ENCODE measurements at regions not wholly inside any gene's neighbourhood (a gene's known extent, or its start where the extent isn't known, plus 50 kb on each side); places are given as distances from the start of the nearest gene placed in this dataset.
"Not testable (repeated sequence)": the region's sequence is repeated elsewhere in the genome, so short reads cannot be mapped to it uniquely, and the experiment has no call there.

DNA sequence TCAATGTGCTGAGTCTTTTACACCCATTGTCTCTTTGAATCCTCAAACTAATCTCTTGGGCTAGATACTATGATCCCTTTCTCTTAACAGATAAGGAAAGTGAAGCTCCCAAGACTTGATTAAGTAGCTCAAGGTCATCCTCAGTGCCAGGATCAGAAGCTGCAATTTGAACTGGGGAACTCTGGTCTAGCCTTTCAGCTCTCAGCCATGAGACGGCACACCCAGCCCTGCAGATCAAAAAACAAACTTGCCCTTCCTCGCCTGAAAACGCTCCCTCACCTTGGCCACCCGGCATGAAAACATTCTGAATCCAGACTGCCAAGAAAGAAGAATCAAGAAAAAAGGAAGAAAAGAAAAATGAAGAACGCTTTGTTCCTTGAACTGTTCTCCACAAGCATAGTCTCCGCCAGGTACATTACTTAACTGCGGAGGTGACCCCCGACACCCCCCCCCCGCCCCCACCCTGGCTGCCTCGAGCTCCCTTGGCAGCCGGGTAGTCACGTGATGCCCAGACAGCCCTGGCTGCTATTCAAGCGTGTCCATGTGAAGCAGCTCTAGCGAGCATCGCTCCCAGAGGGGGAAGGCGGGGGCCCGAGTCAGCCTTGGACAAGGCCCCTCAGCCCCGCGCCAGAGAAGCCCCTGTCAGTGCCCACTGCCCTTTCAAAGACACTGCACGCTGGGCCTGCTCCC is 451.2 kb downstream of the MIAT start:
- intact Hi-C loops (cut with DNase I; ENCODE audit: low total_unique reads): no loop called here
- H3K36me3 ChIP-seq: no peaks in the 10 kb centered on the region
- no peaks in the 10 kb centered on the region for H3K27me3 ChIP-seq
- DNase-seq: peak; percentile 39 to 79
- no peak overlapping the region for H3K4me3 ChIP-seq
- peaks cover 23 to 73% (median 42%) of the 10 kb centered on the region in 4 donors for H3K4me1 ChIP-seq
- H3K9me3 ChIP-seq: no peaks in the 10 kb centered on the region
- WGBS, 5 donors: 13 to 37% (median 24%) methylated on average over 16 to 20 of the region's 20 CpGs
- TF ChIP-seq EP300 (IDR thresholded peaks at IDR 0.05): no peak
- peak in 2 of 3 donors; percentile 1 to 52 for TF ChIP-seq POLR2AphosphoS5 (IDR thresholded peaks at IDR 0.05)
- peak overlapping the region in 4 of 5 donors; percentile 39 to 78 (median 57) for H3K27ac ChIP-seq

GRCh38 chr22:27109406-27109805 is 452.0 kb downstream of the MIAT start:
- H3K27me3 ChIP-seq; intact Hi-C loops (cut with DNase I; ENCODE audit: low total_unique reads); H3K9me3 ChIP-seq; H3K4me3 ChIP-seq; DNase-seq; H3K36me3 ChIP-seq: not testable (repeated sequence)
- 77 to 84% (median 84%) methylated on average over 2 of the region's 2 CpGs for WGBS, 5 donors
- peak overlapping the region in 2 of 5 donors; percentile 64 to 78 for H3K27ac ChIP-seq
- H3K4me1 ChIP-seq: peaks cover 23 to 74% (median 44%) of the 10 kb centered on the region in 4 donors

GRCh38 chr22:27110665-27111451 is 453.5 kb downstream of the MIAT start:
- no peak for TF ChIP-seq CTCF (IDR thresholded peaks at IDR 0.05)
- TF ChIP-seq EP300 (IDR thresholded peaks at IDR 0.05): no peak
- no peak for TF ChIP-seq POLR2AphosphoS5 (IDR thresholded peaks at IDR 0.05)
- TF ChIP-seq POLR2A (IDR thresholded peaks at IDR 0.05): no peak
- 39 to 57% (median 46%) methylated on average over 12 of the region's 12 CpGs for WGBS, 5 donors
- DNase-seq: peak in 1 of 2 donors; percentile 63
- Histone ChIP-seq H3K4me3 (no peak overlapping the region), H3K9me3 (no peaks in the 10 kb centered on the region), H3K36me3 (no peaks in the 10 kb centered on the region), H3K27ac (no peak overlapping the region), H3K27me3 (no peaks in the 10 kb centered on the region), H3K4me1 (peaks cover 23 to 80% (median 47%) of the 10 kb centered on the region in 4 donors)
- intact Hi-C loops (cut with DNase I; ENCODE audit: low total_unique reads): no loop called here

DNA sequence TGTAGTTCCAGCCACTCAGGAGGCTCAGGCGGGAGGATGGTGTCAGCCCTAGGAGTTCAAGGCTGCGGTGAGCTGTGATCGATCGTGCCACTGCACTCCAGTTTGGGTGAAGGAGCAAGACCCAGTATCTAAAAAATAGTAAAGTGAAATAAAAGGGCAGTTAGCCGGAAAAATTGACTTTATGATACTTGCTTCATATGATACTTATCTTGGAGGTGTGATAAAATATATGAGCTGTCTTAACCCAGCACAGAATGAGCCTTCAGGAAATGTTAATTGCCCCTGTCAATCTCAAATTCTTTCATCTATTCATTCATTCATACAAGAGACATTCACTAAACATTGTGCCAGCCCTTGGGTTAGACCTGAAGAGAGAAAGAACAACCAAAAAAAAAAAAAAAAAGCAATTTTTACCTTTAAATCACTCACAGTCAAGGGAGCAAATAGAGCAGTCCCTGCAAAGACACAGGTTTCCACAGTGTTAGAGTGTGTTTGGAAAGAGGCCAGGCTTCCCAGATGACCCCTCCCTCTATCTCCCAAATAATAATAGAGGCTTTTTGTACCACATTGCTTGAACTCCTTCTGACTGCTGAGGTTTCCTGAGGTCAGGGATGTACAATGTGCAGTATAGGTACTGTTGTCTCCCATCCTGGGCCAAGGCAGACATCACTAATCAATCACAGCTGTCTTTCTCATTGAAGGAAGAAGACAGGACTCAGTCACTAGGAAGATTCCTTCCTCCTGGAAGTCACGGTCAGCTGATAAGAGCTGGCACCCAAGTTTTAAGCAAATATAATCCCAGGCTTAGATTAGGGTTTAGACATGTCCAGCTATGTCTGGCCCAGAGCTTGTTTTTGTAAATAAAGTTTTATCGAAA is 454.6 kb downstream of the MIAT start:
- no peak overlapping the region for H3K27ac ChIP-seq
- no peak for TF ChIP-seq CTCF (IDR thresholded peaks at IDR 0.05)
- H3K4me1 ChIP-seq: peaks cover 23 to 76% (median 36%) of the 10 kb centered on the region in 4 donors
- H3K4me3 ChIP-seq: no peak overlapping the region
- intact Hi-C loops (cut with DNase I; ENCODE audit: low total_unique reads): no loop called here
- no peaks in the 10 kb centered on the region for H3K9me3 ChIP-seq
- WGBS, 5 donors: 66 to 75% (median 67%) methylated on average over 7 of the region's 7 CpGs
- H3K36me3 ChIP-seq: no peaks in the 10 kb centered on the region
- no peaks in the 10 kb centered on the region for H3K27me3 ChIP-seq
- DNase-seq: no peak

DNA sequence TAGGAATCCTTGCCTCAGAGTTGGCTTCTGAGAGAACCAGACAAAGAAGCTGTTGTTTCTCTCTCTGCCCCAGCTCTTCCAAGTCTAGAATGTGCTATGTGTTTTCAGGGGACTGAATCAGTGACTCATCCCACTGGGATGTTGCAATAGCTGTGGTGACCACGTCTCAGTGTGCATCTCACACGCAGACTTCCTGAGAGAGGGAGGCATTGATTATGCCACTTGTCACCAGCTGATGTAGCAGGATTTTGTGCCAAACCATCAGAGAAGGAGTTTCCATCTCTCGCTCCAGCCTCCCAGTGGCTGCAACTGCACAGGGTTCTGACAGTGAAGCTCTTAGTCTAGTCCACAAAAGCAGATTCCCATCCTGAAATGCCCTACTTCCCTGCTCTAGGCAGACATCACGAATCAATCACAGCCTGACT is 455.8 kb downstream of the MIAT start:
- Histone ChIP-seq H3K36me3 (no peaks in the 10 kb centered on the region), H3K9me3 (no peaks in the 10 kb centered on the region), H3K27ac (peak overlapping the region in 4 of 5 donors; percentile 47 to 72 (median 58)), H3K4me1 (peaks cover 16 to 64% (median 28%) of the 10 kb centered on the region in 4 donors), H3K27me3 (no peaks in the 10 kb centered on the region), H3K4me3 (no peak overlapping the region)
- WGBS, 5 donors: 15 to 43% (median 39%) methylated on average over 4 of the region's 4 CpGs
- intact Hi-C loops (cut with DNase I; ENCODE audit: low total_unique reads): no loop called here
- TF ChIP-seq POLR2AphosphoS5 (IDR thresholded peaks at IDR 0.05) (peak; percentile 67 to 89 (median 78)), POLR2A (IDR thresholded peaks at IDR 0.05) (no peak)
- DNase-seq: peak; percentile 52 to 54

Data from stomach (tissue), 8 donors.